Prostate gland (tissue), 2 donors: ENCODE measurements at regions not wholly inside any gene's neighbourhood (a gene's known extent, or its start where the extent isn't known, plus 50 kb on each side); places are given as distances from the start of the nearest gene placed in this dataset.

Experiments
- DNase-seq: peaks from one replicate; pipeline ENCODE4 v3.0.0-alpha.2; 2019; ENCODE audit warnings: low spot score
- H3K27ac ChIP-seq, 2 donors: fragments of 200-600 bp; sonication (generic); 2 replicates each; pipeline ENCODE4 v1.5.1; 2017 to 2019
- H3K27me3 ChIP-seq: fragments of 200-600 bp; sonication (generic); replicated peaks from 2 replicates; pipeline ENCODE4 v1.5.1; 2019; ENCODE audit not compliant: insufficient read depth
- H3K36me3 ChIP-seq, 2 donors: fragments of 200-600 bp; sonication (generic); 1 replicate in 1 of 2; 2 replicates in 1 of 2; pipeline versions ENCODE4 v1.5.1 to v1.8.1; 2017 to 2019
- H3K4me1 ChIP-seq: fragments of 200-600 bp; sonication (generic); replicated peaks from 2 replicates; pipeline ENCODE4 v1.5.1; 2019
- H3K4me3 ChIP-seq, 2 donors: fragments of 200-600 bp; sonication (generic); 2 replicates each; pipeline ENCODE4 v1.5.1; 2017 to 2019
- H3K9me3 ChIP-seq: fragments of 200-600 bp; sonication (generic); 2 replicates; pipeline ENCODE4 v1.5.1; 2017
- CTCF ChIP-seq, 4 experiments: fragments of 200-600 bp in 2 of 4; fragments of 450-650 bp in 2 of 4; sonication (generic) in 2 of 4; IDR thresholded peaks; 1 replicate in 3 of 4; 2 replicates in 1 of 4; pipeline ENCODE4 v1.5.1; 2016 to 2019; ENCODE audit warnings: antibody characterized with exemption in 4 of 4, mild to moderate bottlenecking in 2 of 4, moderate library complexity in 2 of 4
- POLR2A ChIP-seq: fragments of 450-650 bp; IDR thresholded peaks from one replicate; pipeline ENCODE4 v1.6.1; 2016; ENCODE audit warnings: antibody characterized with exemption, mild to moderate bottlenecking
- POLR2AphosphoS5 ChIP-seq: sonication (generic); formaldehyde crosslinking; IDR thresholded peaks from one replicate; pipeline ENCODE4 v1.6.1; 2017; ENCODE audit warnings: antibody characterized with exemption
- WGBS: methylation state at CpG from one replicate; pipeline ENCODE4 v1.1.5; 2018; 5-methylcytosine and 5-hydroxymethylcytosine counted together
- intact Hi-C: fragments of 100-400 bp; cut with DNase I; formaldehyde crosslinking; loops from one replicate; pipeline ENCODE4 v1.14.2; 2022

GRCh38 chr6:12509060-12509459 is 207.5 kb upstream of the PHACTR1 start:
- H3K27me3 ChIP-seq, result no peaks in the 10 kb centered on the region
- no peaks in the 10 kb centered on the region for H3K4me1 ChIP-seq
- H3K4me3 ChIP-seq, result no peak overlapping the region
- intact Hi-C loops, result no loop called here
- no peak for DNase-seq
- no peaks in the 10 kb centered on the region for H3K9me3 ChIP-seq
- TF ChIP-seq POLR2AphosphoS5, result no peak
- H3K36me3 ChIP-seq, result no peaks in the 10 kb centered on the region
- WGBS, result 96% methylated on average over 1 of the region's 1 CpG
- no peak overlapping the region for H3K27ac ChIP-seq

GRCh38 chr6:12516070-12516469 is 200.5 kb upstream of the PHACTR1 start:
- no peaks in the 10 kb centered on the region for H3K4me1 ChIP-seq
- H3K4me3 ChIP-seq, result no peak overlapping the region
- no peaks in the 10 kb centered on the region for H3K9me3 ChIP-seq
- 68% methylated on average over 1 of the region's 1 CpG for WGBS
- H3K36me3 ChIP-seq, result no peaks in the 10 kb centered on the region
- H3K27ac ChIP-seq, result no peak overlapping the region
- H3K27me3 ChIP-seq, result no peaks in the 10 kb centered on the region
- intact Hi-C loops, result no loop called here
- DNase-seq, result no peak
- TF ChIP-seq POLR2A, result no peak
- no peak for TF ChIP-seq POLR2AphosphoS5
- no peak for TF ChIP-seq CTCF (IDR thresholded peaks at IDR 0.05)

- WGBS, result 86% methylated on average over 1 of the region's 1 CpG
- Histone ChIP-seq H3K27me3 (no peaks in the 10 kb centered on the region), H3K4me3 (no peak overlapping the region), H3K4me1 (no peaks in the 10 kb centered on the region), H3K36me3 (no peaks in the 10 kb centered on the region), H3K9me3 (no peaks in the 10 kb centered on the region), H3K27ac (no peak overlapping the region)
- no peak for TF ChIP-seq CTCF (IDR thresholded peaks at IDR 0.05)
- no peak for TF ChIP-seq POLR2A
- no peak for TF ChIP-seq POLR2AphosphoS5
- intact Hi-C loops, result no loop called here
- no peak for DNase-seq
These were observed 194.2 kb upstream of the PHACTR1 start for GRCh38 chr6:12522347-12522746.

- Histone ChIP-seq H3K27ac (no peak overlapping the region), H3K27me3 (no peaks in the 10 kb centered on the region), H3K9me3 (no peaks in the 10 kb centered on the region), H3K36me3 (no peaks in the 10 kb centered on the region), H3K4me3 (no peak overlapping the region), H3K4me1 (no peaks in the 10 kb centered on the region)
- WGBS, result 94% methylated on average over 1 of the region's 1 CpG
- no peak for TF ChIP-seq POLR2A
- TF ChIP-seq POLR2AphosphoS5, result no peak
- no peak for TF ChIP-seq CTCF (IDR thresholded peaks at IDR 0.05)
- DNase-seq, result no peak
- intact Hi-C loops, result no loop called here
These were observed 192.8 kb upstream of the PHACTR1 start for GRCh38 chr6:12523726-12524125.

- Histone ChIP-seq H3K27ac (no peak overlapping the region), H3K9me3 (no peaks in the 10 kb centered on the region), H3K27me3 (no peaks in the 10 kb centered on the region), H3K4me3 (no peak overlapping the region), H3K4me1 (no peaks in the 10 kb centered on the region), H3K36me3 (no peaks in the 10 kb centered on the region)
- 86% methylated on average over 3 of the region's 3 CpGs for WGBS
- TF ChIP-seq CTCF (IDR thresholded peaks at IDR 0.05) (no peak), POLR2AphosphoS5 (no peak), POLR2A (no peak)
- intact Hi-C loops, result no loop called here
- DNase-seq, result no peak
These were observed 191.3 kb upstream of the PHACTR1 start for GRCh38 chr6:12525276-12525675.
